Body of pancreas (tissue), 4 donors: ENCODE measurements at regions not wholly inside any gene's neighbourhood (a gene's known extent, or its start where the extent isn't known, plus 50 kb on each side); places are given as distances from the start of the nearest gene placed in this dataset.

Experiments
- CTCF ChIP-seq, 7 experiments: fragments of 450-650 bp in 4 of 7; fragments of 200-600 bp in 3 of 7; sonication (generic) in 3 of 7; IDR thresholded peaks; one replicate each; pipeline ENCODE4 v1.5.1; 2016 to 2019; ENCODE audit warnings: antibody characterized with exemption in 7 of 7
- POLR2A ChIP-seq, 3 donors: fragments of 450-650 bp; IDR thresholded peaks; one replicate each; pipeline ENCODE4 v1.6.1; 2016; ENCODE audit warnings: antibody characterized with exemption in 3 of 3, mild to moderate bottlenecking in 2 of 3

- TF ChIP-seq CTCF (IDR thresholded peaks at IDR 0.05) (no peak), POLR2A (IDR thresholded peaks at IDR 0.05) (no peak)
Measured at GRCh38 chr3:68135067-68135466, 480.7 kb upstream of the SUCLG2 start.
